Lower leg skin (tissue), 4 donors: ENCODE measurements at regions not wholly inside any gene's neighbourhood (a gene's known extent, or its start where the extent isn't known, plus 50 kb on each side); places are given as distances from the start of the nearest gene placed in this dataset.

Experiments used
- DNase-seq, 2 donors: peaks; one replicate each; pipeline ENCODE4 v3.0.0-alpha.2; 2019; ENCODE audit warnings: low spot score in 2 of 2
- H3K4me3 ChIP-seq: fragments of 200-600 bp; sonication (generic); 2 replicates; pipeline ENCODE4 v1.5.1; 2017; ENCODE audit warnings: mild to moderate bottlenecking, low read depth; ENCODE audit not compliant: poor library complexity, severe bottlenecking
- CTCF ChIP-seq, 3 donors: fragments of 450-650 bp; IDR thresholded peaks; one replicate each; pipeline ENCODE4 v1.5.1; 2016; ENCODE audit warnings: antibody characterized with exemption in 3 of 3, mild to moderate bottlenecking in 3 of 3, moderate library complexity in 2 of 3
- POLR2A ChIP-seq, 2 donors: fragments of 450-650 bp; IDR thresholded peaks; one replicate each; pipeline ENCODE4 v1.6.1; 2016 to 2017; ENCODE audit warnings: antibody characterized with exemption in 2 of 2, mild to moderate bottlenecking in 1 of 2, moderate library complexity in 1 of 2
- WGBS, 2 donors: methylation state at CpG; one replicate each; pipeline ENCODE4 v1.1.5; 2018; 5-methylcytosine and 5-hydroxymethylcytosine counted together
- intact Hi-C: fragments of 100-400 bp; cut with DNase I; formaldehyde crosslinking; loops from one replicate; pipeline ENCODE4 v1.15.0; 2023; ENCODE audit warnings: low total_unique reads

DNA sequence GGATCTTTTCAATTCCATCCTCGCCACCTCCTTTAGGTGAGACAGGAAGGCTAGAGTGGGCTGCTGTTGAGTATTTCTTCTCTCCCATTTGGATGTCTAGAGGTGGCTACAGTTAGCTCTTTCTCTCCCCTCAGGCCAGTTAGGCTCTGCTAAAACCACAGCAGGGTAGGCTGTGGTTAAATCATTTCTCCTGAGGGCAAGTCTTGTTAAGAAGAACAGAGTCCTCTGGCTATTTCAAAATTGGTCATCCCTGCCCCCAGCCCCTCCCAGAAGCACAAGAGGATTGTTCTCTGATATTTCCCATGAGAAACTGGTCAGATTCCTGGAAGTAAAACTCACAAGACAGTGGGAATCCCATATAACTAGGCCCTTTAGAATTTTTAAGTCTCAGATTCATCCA is 1359.5 kb downstream of the TECRL start:
- intact Hi-C loops: no loop called here
- WGBS, 2 donors: 39 to 91% methylated on average over 1 of the region's 1 CpG
- TF ChIP-seq POLR2A (IDR thresholded peaks at IDR 0.05) (no peak), CTCF (IDR thresholded peaks at IDR 0.05) (no peak)
- H3K4me3 ChIP-seq: no peak overlapping the region
- DNase-seq: no peak

DNA sequence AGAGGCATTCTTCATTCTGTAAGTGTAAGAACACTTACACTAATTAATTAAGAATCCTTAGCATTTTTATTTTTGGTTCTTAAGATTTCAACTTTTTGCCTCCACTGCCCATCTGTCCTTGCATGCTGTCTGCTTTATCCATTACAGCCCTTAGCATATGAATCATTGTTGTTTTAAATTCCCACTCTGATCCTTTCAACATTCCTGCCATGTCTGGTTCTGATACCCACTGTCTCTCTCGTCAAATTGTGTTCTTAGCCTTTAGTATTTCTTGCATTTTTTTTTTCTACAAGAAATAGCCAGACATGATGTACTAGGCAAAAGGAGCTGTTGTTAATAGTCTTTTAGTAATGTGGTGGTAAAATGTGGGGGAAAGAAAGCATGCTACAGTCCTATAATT is 1360.0 kb downstream of the TECRL start:
- no peak overlapping the region for H3K4me3 ChIP-seq
- 50 to 52% methylated on average over 1 of the region's 1 CpG for WGBS, 2 donors
- intact Hi-C loops: no loop called here
- TF ChIP-seq CTCF (IDR thresholded peaks at IDR 0.05): no peak
- TF ChIP-seq POLR2A (IDR thresholded peaks at IDR 0.05): no peak
- no peak for DNase-seq

- intact Hi-C loops: no loop called here
- WGBS, 2 donors: 49 to 51% methylated on average over 8 of the region's 8 CpGs
- TF ChIP-seq POLR2A (IDR thresholded peaks at IDR 0.05) (no peak), CTCF (IDR thresholded peaks at IDR 0.05) (no peak)
- H3K4me3 ChIP-seq: no peak overlapping the region
- no peak for DNase-seq
Observed at GRCh38 chr4:63036159-63036866, 1372.9 kb downstream of the TECRL start.

GRCh38 chr4:63029380-63029779 is 1379.9 kb downstream of the TECRL start:
- intact Hi-C loops: no loop called here
- no peak overlapping the region for H3K4me3 ChIP-seq
- no peak for DNase-seq
- 88 to 89% methylated on average over 3 of the region's 3 CpGs for WGBS, 2 donors
- TF ChIP-seq POLR2A (IDR thresholded peaks at IDR 0.05) (no peak), CTCF (IDR thresholded peaks at IDR 0.05) (no peak)

DNA sequence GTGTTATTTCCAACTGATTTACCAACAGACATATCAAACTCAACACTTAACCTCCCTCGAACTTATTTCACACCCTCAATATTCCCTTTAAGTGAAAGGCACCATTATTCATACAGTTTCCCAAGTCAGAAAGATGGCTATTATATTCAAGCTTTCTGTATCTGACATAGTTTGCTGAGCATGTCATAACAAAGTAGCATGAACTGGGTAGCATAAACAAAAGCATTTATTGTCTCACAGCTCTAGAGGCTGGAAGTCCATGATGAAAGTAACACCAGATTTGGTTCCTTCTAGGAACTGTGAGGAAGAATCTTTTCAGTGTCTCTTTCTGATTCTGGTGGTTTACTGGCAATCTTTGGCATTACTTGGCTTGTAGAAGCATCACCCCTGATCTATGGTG is 1388.6 kb downstream of the TECRL start:
- no peak overlapping the region for H3K4me3 ChIP-seq
- no peak for DNase-seq
- 76% methylated on average over 1 of the region's 1 CpG for WGBS, 2 donors
- TF ChIP-seq POLR2A (IDR thresholded peaks at IDR 0.05) (no peak), CTCF (IDR thresholded peaks at IDR 0.05) (no peak)
- intact Hi-C loops: no loop called here

- no peak for TF ChIP-seq POLR2A (IDR thresholded peaks at IDR 0.05)
- no peak for TF ChIP-seq CTCF (IDR thresholded peaks at IDR 0.05)
- WGBS, 2 donors: 60 to 63% methylated on average over 2 of the region's 2 CpGs
- intact Hi-C loops: no loop called here
- DNase-seq: no peak
- H3K4me3 ChIP-seq: no peak overlapping the region
Observed at GRCh38 chr4:63017300-63017699, 1392.0 kb downstream of the TECRL start.
